Natural killer cell treated with Interleukin-12 subunit alpha and Interleukin-12 subunit beta and Interleukin-15 and Interleukin-18, amount 100 ng/mL, for 72 hours (primary cell): ENCODE measurements at regions not wholly inside any gene's neighbourhood (a gene's known extent, or its start where the extent isn't known, plus 50 kb on each side); places are given as distances from the start of the nearest gene placed in this dataset.
"Not testable (repeated sequence)": the region's sequence is repeated elsewhere in the genome, so short reads cannot be mapped to it uniquely, and the experiment has no call there.

Source experiments
- ATAC-seq, 2 donors: fragments of 150-1000 bp; cut with Tn5 transposase in 1 of 2; sonication (Bioruptor Pico), chemical (Tn5 transposase) in 1 of 2; 2 replicates each; pipeline ENCODE4 v1.10.0; 2021
- DNase-seq: peaks from one replicate; pipeline ENCODE4 v3.0.0; 2022; ENCODE audit warnings: low spot score
- H3K27ac Mint-ChIP-seq, 2 donors: 1 replicate in 1 of 2; 2 replicates in 1 of 2; pipeline ENCODE4 v1.8.0; 2022; ENCODE audit warnings: mixed read lengths in 2 of 2, mild to moderate bottlenecking in 1 of 2, moderate library complexity in 1 of 2
- H3K27me3 Mint-ChIP-seq, 2 donors: 1 replicate in 1 of 2; 2 replicates in 1 of 2; pipeline ENCODE4 v1.8.0; 2022; ENCODE audit warnings: mixed read lengths in 2 of 2
- H3K36me3 Mint-ChIP-seq: one replicate; pipeline ENCODE4 v1.8.0; 2022; ENCODE audit warnings: mixed read lengths
- H3K4me1 Mint-ChIP-seq, 2 donors: 1 replicate in 1 of 2; 2 replicates in 1 of 2; pipeline ENCODE4 v1.8.0; 2022; ENCODE audit warnings: low read depth in 2 of 2, mixed read lengths in 2 of 2, mild to moderate bottlenecking in 1 of 2
- H3K4me3 Mint-ChIP-seq: one replicate; pipeline ENCODE4 v1.8.0; 2022; ENCODE audit warnings: mixed read lengths
- H3K9me3 Mint-ChIP-seq: 2 replicates; pipeline ENCODE4 v1.8.0; 2022; ENCODE audit warnings: mixed read lengths

DNA sequence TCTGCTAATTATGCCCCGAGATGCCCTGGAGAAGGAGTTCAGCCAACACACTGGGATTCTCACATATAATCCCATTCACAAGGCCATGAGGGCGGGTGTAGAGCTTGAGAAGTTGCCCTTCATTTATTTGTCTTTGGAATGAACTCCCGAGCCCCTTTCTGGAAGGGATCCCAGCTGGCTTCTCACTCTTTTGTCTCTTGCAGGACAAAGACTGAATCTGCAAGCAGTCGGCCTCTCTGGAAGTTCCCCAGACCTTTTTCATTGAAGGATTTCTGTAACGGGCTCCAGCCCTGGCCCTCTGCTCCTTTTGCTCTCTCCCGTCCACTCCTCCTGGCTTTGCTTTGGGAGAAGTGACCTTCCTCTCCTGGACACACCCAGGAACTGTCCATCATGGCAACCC, 163.3 kb upstream of the SFSWAP start:
- Mint-ChIP-seq H3K27ac (no peak overlapping the region), H3K9me3 (no peaks in the 10 kb centered on the region), H3K27me3 (peaks cover 6 to 12% of the 10 kb centered on the region in 2 donors), H3K36me3 (no peaks in the 10 kb centered on the region), H3K4me1 (no peaks in the 10 kb centered on the region), H3K4me3 (no peak overlapping the region)
- no peak for DNase-seq
- ATAC-seq, result no peak

DNA sequence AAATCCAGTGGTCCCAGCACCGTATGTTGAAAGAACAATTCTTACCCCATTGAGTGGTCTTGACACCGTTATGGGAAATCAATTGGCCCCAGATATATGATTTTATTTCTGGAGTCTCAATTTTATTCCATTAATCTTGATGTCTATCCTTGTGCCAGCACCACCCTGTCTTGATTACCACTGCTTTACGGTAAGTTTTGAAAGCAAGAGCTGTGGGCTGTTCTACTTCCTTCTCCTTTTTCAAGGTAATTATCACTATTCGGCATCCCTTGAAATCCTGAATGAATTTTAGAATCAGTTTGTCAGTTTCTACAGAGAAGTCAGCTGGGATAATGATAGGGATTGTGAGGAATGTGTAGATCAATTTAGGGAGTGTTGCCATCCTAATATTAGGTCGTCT, 160.8 kb upstream of the SFSWAP start:
- Mint-ChIP-seq H3K36me3 (no peaks in the 10 kb centered on the region), H3K9me3 (no peaks in the 10 kb centered on the region), H3K4me1 (no peaks in the 10 kb centered on the region), H3K27ac (no peak overlapping the region), H3K4me3 (no peak overlapping the region), H3K27me3 (peaks cover 6 to 12% of the 10 kb centered on the region in 2 donors)
- ATAC-seq (no peak), DNase-seq (no peak)

DNA sequence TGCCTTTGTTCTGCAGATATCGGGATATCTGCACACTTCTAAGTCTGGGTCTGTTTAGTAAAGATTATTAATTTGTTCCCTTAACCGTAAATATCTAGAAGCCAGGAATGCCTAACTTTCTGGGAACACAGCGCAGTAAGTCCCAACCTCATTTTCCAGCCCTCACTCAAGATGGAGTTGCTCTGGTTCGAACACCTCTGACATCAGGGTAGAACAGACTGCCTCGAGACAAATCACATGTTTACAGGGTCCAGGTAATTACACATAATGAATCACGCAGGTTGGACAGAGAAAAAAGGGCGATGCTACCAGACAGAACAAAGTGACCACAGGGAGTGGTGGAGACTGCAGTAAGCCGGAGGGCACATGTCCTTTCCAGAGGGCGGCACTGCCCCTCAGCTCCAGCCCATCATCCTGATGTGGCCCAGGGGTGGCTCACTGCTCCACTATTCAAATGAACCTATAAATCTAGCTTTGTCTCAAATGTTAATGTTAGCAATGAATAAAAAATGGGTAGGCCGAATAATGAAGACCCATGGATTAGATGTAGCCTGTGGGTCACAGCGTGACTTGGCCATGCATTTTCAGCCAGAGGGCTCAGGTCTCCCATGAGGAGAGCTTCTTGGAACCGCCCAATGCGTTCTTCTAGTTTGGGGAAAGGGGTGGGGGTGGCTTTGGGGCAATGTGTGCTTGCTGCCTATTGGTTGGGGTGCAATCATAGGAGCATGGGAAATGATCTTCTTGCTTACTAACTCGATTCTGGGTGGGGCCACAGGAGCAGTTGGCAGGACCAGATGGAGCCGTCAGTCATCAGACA, 159.0 kb upstream of the SFSWAP start:
- Mint-ChIP-seq H3K9me3 (no peaks in the 10 kb centered on the region), H3K36me3 (no peaks in the 10 kb centered on the region), H3K27me3 (peaks cover 4 to 12% of the 10 kb centered on the region in 2 donors), H3K27ac (no peak overlapping the region), H3K4me1 (no peaks in the 10 kb centered on the region), H3K4me3 (no peak overlapping the region)
- no peak for DNase-seq
- ATAC-seq, result no peak

DNA sequence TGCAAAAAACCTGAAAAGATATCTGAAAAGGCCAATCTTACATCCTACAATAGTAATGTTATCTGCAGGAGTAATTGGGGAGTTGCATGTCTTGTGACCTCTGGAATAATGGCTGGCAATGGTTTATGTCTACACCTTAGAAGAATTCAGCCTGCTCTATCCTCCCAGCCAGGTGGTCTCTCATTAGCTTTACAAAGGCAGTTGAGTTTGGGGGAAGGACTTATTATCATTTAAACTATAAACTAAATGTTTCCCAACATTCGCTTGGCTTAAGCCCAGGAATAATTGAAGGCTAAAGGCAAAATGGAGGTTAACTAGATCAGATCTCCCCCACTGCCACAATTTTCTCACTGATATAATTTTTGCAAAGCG, 158.4 kb upstream of the SFSWAP start:
- Mint-ChIP-seq H3K27me3 (peaks cover 4 to 12% of the 10 kb centered on the region in 2 donors), H3K36me3 (no peaks in the 10 kb centered on the region), H3K9me3 (no peaks in the 10 kb centered on the region), H3K27ac (no peak overlapping the region), H3K4me3 (no peak overlapping the region), H3K4me1 (no peaks in the 10 kb centered on the region)
- DNase-seq, result no peak
- ATAC-seq, result no peak

DNA sequence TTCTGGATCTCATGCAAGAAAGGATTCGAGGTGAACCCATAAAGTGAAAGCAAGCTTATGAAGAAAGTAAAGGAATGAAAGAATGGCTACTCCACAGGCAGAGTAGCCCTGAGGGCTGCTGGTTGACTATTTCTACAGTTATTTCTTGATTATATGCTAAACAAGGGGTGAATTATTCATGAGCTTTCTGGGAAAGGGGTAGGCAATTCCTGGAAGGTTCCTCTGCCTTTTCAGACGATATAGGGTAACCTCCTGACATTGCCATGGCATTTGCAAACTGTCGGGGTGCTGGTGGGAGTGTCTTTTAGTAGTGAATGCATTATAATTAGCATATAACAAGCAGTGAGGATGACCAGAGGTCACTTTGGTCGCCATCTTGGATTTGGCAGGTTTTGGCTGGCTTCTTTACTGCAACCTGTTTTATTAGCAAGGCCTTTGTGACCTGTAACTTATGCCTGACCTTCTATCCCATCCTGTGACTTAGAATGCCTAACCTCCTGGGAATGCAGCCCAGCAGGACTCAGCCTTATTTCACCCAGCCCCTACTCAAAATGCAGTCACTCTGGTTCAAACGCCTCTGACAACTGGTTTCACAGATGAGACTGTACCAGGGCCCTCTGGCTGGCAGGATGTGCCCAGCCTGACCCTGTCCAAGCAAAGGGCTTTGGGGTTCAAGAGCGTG, 157.7 kb upstream of the SFSWAP start:
- Mint-ChIP-seq H3K36me3 (no peaks in the 10 kb centered on the region), H3K27me3 (peaks cover 4 to 12% of the 10 kb centered on the region in 2 donors), H3K9me3 (no peaks in the 10 kb centered on the region), H3K27ac (no peak overlapping the region), H3K4me3 (no peak overlapping the region), H3K4me1 (no peaks in the 10 kb centered on the region)
- DNase-seq (no peak), ATAC-seq (no peak)

DNA sequence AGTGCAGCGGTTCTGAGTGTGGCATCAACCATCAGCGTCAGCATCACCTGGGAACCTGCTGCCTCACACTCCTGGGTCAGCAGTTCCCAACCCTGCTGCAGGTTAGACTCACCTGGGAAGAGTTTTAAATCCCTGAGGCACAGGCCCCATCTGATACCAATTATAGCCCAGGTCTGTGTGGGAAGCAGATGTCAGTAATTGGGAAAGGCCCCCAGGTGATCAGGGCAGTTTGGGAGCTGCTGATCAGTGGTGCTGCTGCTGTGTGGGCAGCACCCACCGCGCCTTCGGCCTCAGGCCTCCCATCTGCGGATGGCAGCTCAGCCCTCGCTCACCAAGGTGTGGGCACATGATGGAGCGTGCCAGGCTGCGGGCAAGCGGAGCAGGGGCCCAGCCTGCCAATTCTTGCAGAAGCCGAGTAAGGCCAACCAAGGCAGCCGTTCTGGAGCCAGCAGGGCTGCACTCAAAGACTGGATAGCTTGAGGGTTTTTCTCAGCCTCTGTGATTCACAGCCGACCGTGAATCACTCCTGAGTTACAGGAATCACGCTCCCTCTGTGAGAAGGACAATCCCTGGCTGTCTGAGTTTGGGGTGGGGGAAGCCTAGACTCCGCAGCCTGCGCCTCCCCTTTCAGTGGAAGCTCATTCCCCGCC, 155.6 kb upstream of the SFSWAP start:
- peaks cover 0 to 3% of the 10 kb centered on the region in 2 donors for H3K4me1 Mint-ChIP-seq
- no peaks in the 10 kb centered on the region for H3K36me3 Mint-ChIP-seq
- ATAC-seq, result no peak
- H3K27ac Mint-ChIP-seq, result no peak overlapping the region
- H3K4me3 Mint-ChIP-seq, result no peak overlapping the region
- H3K9me3 Mint-ChIP-seq, result no peaks in the 10 kb centered on the region
- DNase-seq, result no peak
- H3K27me3 Mint-ChIP-seq, result peaks cover 0 to 4% of the 10 kb centered on the region in 2 donors

DNA sequence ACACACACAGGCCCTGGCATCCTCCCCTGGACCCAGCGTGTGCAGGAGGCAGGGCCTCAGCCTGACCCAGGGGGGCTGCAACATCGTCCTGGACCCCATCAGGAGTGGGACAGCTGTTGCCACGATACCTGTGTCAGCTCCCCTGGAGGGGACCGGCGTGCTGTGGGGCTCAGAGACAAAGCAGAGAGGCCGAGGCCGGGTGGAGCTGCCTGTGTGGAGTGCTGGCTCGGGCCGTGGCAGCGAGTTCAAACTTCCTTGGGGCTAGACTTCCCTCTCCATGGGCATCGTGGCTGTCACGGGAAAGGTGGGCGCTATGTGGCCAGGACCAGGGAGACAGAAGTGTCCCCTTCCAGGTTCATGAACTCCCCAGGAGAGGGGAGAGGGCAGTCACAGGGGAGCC, 155.0 kb upstream of the SFSWAP start:
- Mint-ChIP-seq H3K4me3 (no peak overlapping the region), H3K4me1 (peaks cover 0 to 3% of the 10 kb centered on the region in 2 donors), H3K9me3 (no peaks in the 10 kb centered on the region), H3K27me3 (peaks cover 0 to 4% of the 10 kb centered on the region in 2 donors), H3K27ac (no peak overlapping the region), H3K36me3 (no peaks in the 10 kb centered on the region)
- DNase-seq (no peak), ATAC-seq (no peak)

DNA sequence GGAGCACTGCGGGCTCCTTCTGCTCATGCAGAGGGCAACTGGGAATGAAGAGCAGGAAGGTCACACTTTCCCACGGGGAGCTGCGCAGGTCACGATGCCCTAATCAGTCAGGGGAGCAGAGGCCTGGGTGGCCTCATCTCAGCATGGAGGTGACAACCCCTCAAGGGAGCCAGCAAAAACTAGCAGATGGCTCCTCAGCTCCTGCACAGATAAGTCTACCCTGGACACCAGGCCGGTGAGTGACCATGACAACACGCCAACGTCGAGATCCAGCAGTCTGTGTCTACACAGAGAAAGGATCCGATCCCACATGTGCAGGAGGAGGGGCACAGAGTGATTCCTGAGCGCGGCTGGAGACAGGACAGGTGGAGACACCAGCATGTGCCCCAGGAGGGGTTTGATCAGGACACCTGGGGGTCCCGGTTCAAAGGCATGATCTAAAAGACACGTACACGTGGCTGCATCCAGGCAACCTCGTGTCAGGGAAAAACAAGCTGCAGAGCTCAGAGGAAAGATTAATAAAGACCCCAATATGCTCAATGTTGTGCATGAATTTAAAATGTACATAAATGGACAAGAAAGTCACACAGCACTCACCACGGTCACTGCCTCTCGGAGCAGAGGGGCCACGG, 153.7 kb upstream of the SFSWAP start:
- no peak overlapping the region for H3K27ac Mint-ChIP-seq
- no peaks in the 10 kb centered on the region for H3K36me3 Mint-ChIP-seq
- DNase-seq, result no peak
- H3K27me3 Mint-ChIP-seq, result no peaks in the 10 kb centered on the region
- no peak overlapping the region for H3K4me3 Mint-ChIP-seq
- peaks cover 0 to 3% of the 10 kb centered on the region in 2 donors for H3K4me1 Mint-ChIP-seq
- no peaks in the 10 kb centered on the region for H3K9me3 Mint-ChIP-seq
- ATAC-seq, result no peak

DNA sequence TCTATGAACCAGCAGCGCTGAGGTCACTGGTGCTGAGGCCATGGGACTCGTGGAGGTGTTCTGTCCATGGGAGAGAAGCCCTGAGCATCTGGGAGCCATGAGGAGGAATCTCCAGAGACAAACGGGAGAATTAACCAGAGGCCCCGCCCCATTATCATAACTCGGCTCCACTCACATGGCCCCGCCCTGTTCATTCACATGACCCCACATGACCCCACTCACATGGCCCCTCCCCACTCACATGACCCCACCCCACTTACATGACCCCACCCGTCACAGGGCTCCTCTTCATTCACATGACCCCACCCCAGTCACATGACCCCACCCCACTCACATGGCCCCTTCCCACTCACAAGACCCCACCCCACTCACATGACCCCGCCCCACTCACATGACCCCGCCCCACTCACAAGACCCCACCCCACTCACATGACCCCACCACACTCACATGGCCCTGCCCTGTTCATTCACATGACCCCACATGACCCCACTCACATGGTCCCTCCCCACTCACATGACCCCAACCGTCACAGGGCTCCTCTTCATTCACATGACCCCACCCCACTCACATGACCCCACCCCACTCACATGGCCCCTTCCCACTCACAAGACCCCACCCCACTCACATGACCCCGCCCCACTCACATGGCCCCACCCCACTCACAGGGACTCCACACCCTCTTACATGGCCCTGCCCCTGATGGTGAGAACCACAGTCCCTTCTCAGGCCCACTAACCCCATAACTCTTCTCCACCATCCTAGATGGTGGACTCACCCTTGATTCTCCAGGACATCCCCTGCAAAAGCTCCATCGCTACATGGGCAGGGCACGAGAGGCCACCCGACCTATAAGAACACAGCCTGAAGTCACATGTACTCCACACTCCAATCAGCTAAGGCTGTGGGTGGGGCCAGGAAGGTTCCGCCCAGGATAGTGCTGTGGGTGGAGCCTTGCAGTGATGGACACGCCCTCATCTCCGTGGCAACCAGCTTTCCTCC, 151.1 kb upstream of the SFSWAP start:
- H3K27me3 Mint-ChIP-seq, result no peaks in the 10 kb centered on the region
- ATAC-seq (peak; percentile 41 to 68), DNase-seq (no peak)
- H3K9me3 Mint-ChIP-seq, result no peaks in the 10 kb centered on the region
- no peak overlapping the region for H3K4me3 Mint-ChIP-seq
- H3K36me3 Mint-ChIP-seq, result no peaks in the 10 kb centered on the region
- no peak overlapping the region for H3K27ac Mint-ChIP-seq
- H3K4me1 Mint-ChIP-seq, result peaks cover 0 to 3% of the 10 kb centered on the region in 2 donors

DNA sequence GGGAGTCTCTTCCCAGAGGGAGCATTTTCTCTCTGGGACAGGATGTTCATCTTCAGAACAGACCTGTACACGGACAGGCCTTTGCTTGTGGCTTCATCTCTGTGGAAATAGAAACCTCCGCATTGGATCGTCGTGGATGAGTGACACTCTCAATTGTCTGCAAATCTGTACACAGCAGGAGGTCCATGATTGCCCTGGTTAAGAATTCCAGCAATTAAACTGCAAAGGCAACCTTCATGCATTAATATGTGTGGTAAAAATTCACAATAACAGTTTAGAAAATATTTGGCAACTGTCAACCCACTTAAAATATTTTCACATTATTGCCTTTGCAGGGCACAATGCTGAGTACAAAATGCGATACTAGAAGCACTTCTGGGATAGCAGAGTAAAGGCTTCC, 149.8 kb upstream of the SFSWAP start:
- Mint-ChIP-seq H3K4me3 (no peak overlapping the region), H3K36me3 (no peaks in the 10 kb centered on the region), H3K27ac (no peak overlapping the region), H3K9me3 (no peaks in the 10 kb centered on the region), H3K4me1 (peaks cover 0 to 3% of the 10 kb centered on the region in 2 donors), H3K27me3 (no peaks in the 10 kb centered on the region)
- no peak for DNase-seq
- no peak for ATAC-seq

DNA sequence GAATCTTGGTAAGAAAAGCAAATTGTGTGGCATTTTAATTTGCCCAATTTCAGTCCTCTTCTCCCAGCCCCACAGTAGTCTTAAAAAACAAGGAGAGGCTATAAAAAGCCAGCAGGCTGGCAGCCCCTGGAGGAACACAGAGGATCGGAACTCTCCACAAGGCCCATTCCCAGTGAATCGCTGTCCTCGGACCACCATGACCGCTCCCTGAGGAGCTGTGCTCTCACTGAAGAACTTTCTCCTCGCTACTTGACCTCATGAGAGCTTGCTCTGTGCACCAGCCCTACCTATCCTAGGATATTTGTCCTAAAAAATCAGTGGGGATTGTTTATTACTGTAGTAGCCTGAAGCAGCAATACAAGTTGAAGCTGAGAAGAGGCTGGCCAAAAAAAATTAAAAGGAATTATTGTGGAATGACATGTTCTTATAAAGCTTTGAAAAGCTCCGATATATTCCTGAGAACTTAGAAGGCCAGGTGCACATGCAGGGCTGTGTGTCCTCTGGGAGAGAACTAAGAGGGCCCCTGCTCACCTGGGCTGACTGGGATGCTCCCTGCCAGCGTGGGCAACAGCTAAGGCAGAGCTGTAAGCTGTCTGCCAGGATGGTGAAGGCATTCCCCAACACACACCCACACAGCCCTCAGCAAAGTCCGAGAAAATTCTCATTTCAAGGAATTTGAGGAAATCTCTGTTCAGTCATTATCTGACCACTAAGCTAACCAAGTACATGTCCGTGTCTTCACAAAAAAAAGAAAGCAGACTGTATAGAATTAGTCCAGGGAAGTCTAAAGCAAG, 148.8 kb upstream of the SFSWAP start:
- ATAC-seq (no peak), DNase-seq (no peak)
- no peak overlapping the region for H3K27ac Mint-ChIP-seq
- H3K4me3 Mint-ChIP-seq, result no peak overlapping the region
- no peaks in the 10 kb centered on the region for H3K27me3 Mint-ChIP-seq
- H3K9me3 Mint-ChIP-seq, result no peaks in the 10 kb centered on the region
- H3K4me1 Mint-ChIP-seq, result peaks cover 0 to 3% of the 10 kb centered on the region in 2 donors
- H3K36me3 Mint-ChIP-seq, result no peaks in the 10 kb centered on the region

DNA sequence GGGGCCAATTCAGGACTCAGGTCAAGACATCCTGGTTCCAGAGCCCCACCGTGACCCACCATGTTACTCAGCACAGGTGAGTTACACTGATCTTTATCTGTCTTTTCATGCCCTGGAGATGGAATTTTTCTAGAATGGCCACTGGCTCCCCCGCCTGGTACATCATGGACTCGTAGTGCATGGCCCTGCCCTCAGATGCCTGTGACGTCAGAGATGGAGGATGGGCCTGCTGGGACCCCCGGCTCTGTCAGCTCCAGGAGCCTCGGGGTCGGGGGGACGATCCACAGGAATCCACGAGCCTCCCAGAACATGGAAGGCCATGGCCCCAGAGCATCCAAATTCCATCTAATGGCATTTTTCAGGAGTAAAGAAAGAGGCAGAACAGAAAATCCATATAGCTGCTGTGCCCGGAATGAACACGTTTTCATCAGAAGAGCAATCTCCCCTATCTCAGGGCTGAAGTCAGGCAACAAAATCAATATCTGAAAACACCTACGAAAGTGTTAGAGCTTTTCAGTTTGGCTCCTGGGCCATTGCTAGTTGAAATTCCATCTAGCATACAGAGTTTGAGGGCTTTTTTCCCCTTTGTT, 146.7 kb upstream of the SFSWAP start:
- not testable (repeated sequence) for ATAC-seq, DNase-seq, H3K36me3 Mint-ChIP-seq, H3K4me3 Mint-ChIP-seq, H3K27me3 Mint-ChIP-seq, H3K9me3 Mint-ChIP-seq, H3K4me1 Mint-ChIP-seq, H3K27ac Mint-ChIP-seq
